ENCODE measurements at regions not wholly inside any gene's neighbourhood (a gene's known extent, or its start where the extent isn't known, plus 50 kb on each side); places are given as distances from the start of the nearest gene placed in this dataset.

DNA sequence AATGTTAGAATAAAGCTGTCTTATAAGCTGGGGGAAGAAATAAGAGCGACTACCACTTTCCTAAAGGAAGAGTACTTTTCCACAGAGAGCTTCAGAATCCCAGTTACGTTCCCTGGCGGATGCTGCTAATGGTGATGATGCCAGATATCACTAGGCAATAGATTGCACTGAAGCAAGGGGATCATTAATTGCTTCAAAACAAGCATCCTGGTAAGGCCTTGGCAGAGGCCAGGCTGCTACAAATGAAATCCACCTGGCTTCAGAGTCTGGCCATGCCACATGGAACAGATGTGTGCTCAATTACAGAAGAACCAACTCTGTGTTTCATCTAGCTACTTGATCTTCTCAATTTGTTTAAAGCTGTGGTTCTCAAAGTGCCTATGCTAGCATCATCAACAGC, 129.2 kb upstream of the IL12A start:
- Mint-ChIP-seq H3K36me3 (ENCODE audit: low read depth) (no peaks in the 10 kb centered on the region), H3K27ac (no peak overlapping the region), H3K4me3 (no peak overlapping the region), H3K9me3 (no peaks in the 10 kb centered on the region), H3K4me1 (peaks cover 16% of the 10 kb centered on the region), H3K27me3 (ENCODE audit: insufficient read depth) (no peaks in the 10 kb centered on the region)
- no peaks in the 10 kb centered on the region for H3K36me3 ChIP-seq (ENCODE audit: control insufficient read depth, insufficient read depth, low read length)
- H3K4me3 ChIP-seq (ENCODE audit: low read length), result no peak overlapping the region
- no peak for DNase-seq
- no peaks in the 10 kb centered on the region for H3K9me3 ChIP-seq (ENCODE audit: control insufficient read depth, low read length)
- peaks cover 5% of the 10 kb centered on the region for H3K4me1 ChIP-seq (ENCODE audit: control insufficient read depth, insufficient read depth, low read length)
- H3K9ac ChIP-seq (ENCODE audit: extremely low read depth, low read length, poor library complexity, severe bottlenecking), result no peak overlapping the region
- peak overlapping the region; percentile 18 for H3K27ac ChIP-seq (ENCODE audit: low read depth, low read length)
- TF ChIP-seq, protein P1, sequence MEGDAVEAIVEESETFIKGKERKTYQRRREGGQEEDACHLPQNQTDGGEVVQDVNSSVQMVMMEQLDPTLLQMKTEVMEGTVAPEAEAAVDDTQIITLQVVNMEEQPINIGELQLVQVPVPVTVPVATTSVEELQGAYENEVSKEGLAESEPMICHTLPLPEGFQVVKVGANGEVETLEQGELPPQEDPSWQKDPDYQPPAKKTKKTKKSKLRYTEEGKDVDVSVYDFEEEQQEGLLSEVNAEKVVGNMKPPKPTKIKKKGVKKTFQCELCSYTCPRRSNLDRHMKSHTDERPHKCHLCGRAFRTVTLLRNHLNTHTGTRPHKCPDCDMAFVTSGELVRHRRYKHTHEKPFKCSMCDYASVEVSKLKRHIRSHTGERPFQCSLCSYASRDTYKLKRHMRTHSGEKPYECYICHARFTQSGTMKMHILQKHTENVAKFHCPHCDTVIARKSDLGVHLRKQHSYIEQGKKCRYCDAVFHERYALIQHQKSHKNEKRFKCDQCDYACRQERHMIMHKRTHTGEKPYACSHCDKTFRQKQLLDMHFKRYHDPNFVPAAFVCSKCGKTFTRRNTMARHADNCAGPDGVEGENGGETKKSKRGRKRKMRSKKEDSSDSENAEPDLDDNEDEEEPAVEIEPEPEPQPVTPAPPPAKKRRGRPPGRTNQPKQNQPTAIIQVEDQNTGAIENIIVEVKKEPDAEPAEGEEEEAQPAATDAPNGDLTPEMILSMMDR (conservative IDR thresholded peaks at IDR 0.05), result no peak
- WGBS, 2 experiments (ENCODE audit: insufficient coverage in 1 of 2, insufficient read length in 1 of 2), result 82 to 99% methylated on average over 3 of the region's 3 CpGs
- H3K27me3 ChIP-seq (ENCODE audit: control insufficient read depth, insufficient read depth, low read length, poor library complexity, severe bottlenecking), result no peaks in the 10 kb centered on the region

DNA sequence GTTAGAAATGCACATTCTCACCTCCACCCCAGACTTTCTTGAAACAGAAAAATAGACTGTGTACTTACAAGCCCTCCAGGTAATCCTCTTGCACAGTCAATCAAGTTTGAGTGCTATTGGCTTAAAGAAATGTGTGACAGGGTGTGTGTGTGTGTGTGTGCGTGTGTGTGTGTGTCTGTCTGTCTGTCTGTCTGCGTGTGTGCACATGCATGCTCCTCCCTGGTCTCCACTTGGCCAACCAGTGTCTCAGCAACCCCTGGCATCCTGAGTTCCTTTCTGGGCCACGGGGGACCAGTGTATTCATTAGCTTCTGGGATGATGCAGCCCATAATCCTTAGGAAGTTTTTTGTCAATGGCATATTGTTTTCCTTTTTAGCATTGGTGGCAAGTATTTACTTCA, 128.8 kb upstream of the IL12A start:
- TF ChIP-seq, protein P1 (conservative IDR thresholded peaks at IDR 0.05), result no peak
- H3K27me3 ChIP-seq (ENCODE audit: control insufficient read depth, insufficient read depth, low read length, poor library complexity, severe bottlenecking), result no peaks in the 10 kb centered on the region
- Mint-ChIP-seq H3K36me3 (ENCODE audit: low read depth) (no peaks in the 10 kb centered on the region), H3K4me1 (peaks cover 16% of the 10 kb centered on the region), H3K4me3 (no peak overlapping the region), H3K27me3 (ENCODE audit: insufficient read depth) (no peaks in the 10 kb centered on the region), H3K9me3 (no peaks in the 10 kb centered on the region), H3K27ac (peak overlapping the region; percentile 36)
- H3K4me1 ChIP-seq (ENCODE audit: control insufficient read depth, insufficient read depth, low read length), result peaks cover 5% of the 10 kb centered on the region
- H3K4me3 ChIP-seq (ENCODE audit: low read length), result no peak overlapping the region
- H3K9ac ChIP-seq (ENCODE audit: extremely low read depth, low read length, poor library complexity, severe bottlenecking), result no peak overlapping the region
- WGBS, 2 experiments (ENCODE audit: insufficient coverage in 1 of 2, insufficient read length in 1 of 2), result 77 to 100% methylated on average over 1 to 3 of the region's 3 CpGs
- DNase-seq, result no peak
- peak overlapping the region; percentile 18 for H3K27ac ChIP-seq (ENCODE audit: low read depth, low read length)
- no peaks in the 10 kb centered on the region for H3K9me3 ChIP-seq (ENCODE audit: control insufficient read depth, low read length)
- H3K36me3 ChIP-seq (ENCODE audit: control insufficient read depth, insufficient read depth, low read length), result no peaks in the 10 kb centered on the region

- Histone ChIP-seq H3K4me1 (ENCODE audit: control insufficient read depth, insufficient read depth, low read length) (peaks cover 5% of the 10 kb centered on the region), H3K27me3 (ENCODE audit: control insufficient read depth, insufficient read depth, low read length, poor library complexity, severe bottlenecking) (no peaks in the 10 kb centered on the region), H3K9me3 (ENCODE audit: control insufficient read depth, low read length) (no peaks in the 10 kb centered on the region), H3K36me3 (ENCODE audit: control insufficient read depth, insufficient read depth, low read length) (no peaks in the 10 kb centered on the region), H3K9ac (ENCODE audit: extremely low read depth, low read length, poor library complexity, severe bottlenecking) (no peak overlapping the region), H3K27ac (ENCODE audit: low read depth, low read length) (peak overlapping the region; percentile 81), H3K4me3 (ENCODE audit: low read length) (no peak overlapping the region)
- Mint-ChIP-seq H3K4me1 (peaks cover 16% of the 10 kb centered on the region), H3K27ac (peak overlapping the region; percentile 38), H3K9me3 (no peaks in the 10 kb centered on the region), H3K27me3 (ENCODE audit: insufficient read depth) (no peaks in the 10 kb centered on the region), H3K36me3 (ENCODE audit: low read depth) (no peaks in the 10 kb centered on the region), H3K4me3 (no peak overlapping the region)
- TF ChIP-seq, protein P1 (conservative IDR thresholded peaks at IDR 0.05), result no peak
- WGBS, 2 experiments (ENCODE audit: insufficient coverage in 1 of 2, insufficient read length in 1 of 2), result 91 to 94% methylated on average over 3 to 4 of the region's 4 CpGs
- no peak for DNase-seq
Measured at GRCh38 chr3:159860269-159861116, 128.1 kb upstream of the IL12A start.

Data from endodermal cell (in vitro differentiated cells).